Activated CD4-positive, alpha-beta T cell treated with anti-CD3 and anti-CD28 coated beads, Interleukin-2, amount 10 ng/mL, durations not matched to agents 24 days and 14 days (primary cell): ENCODE measurements at regions not wholly inside any gene's neighbourhood (a gene's known extent, or its start where the extent isn't known, plus 50 kb on each side); places are given as distances from the start of the nearest gene placed in this dataset.

Source experiments
- DNase-seq: peaks from one replicate; pipeline ENCODE4 v3.0.0; 2022
- H3K27ac Mint-ChIP-seq: one replicate; pipeline ENCODE4 v1.8.0; 2022; ENCODE audit warnings: mild to moderate bottlenecking, mixed read lengths
- H3K27me3 Mint-ChIP-seq: one replicate; pipeline ENCODE4 v1.8.0; 2022; ENCODE audit warnings: mixed read lengths
- H3K36me3 Mint-ChIP-seq: one replicate; pipeline ENCODE4 v1.8.0; 2022; ENCODE audit warnings: low read depth, mild to moderate bottlenecking, mixed read lengths
- H3K4me1 Mint-ChIP-seq: one replicate; pipeline ENCODE4 v1.8.0; 2021; ENCODE audit warnings: mixed read lengths
- H3K4me3 Mint-ChIP-seq: one replicate; pipeline ENCODE4 v1.8.0; 2022; ENCODE audit warnings: mild to moderate bottlenecking, moderate library complexity, mixed read lengths
- H3K9me3 Mint-ChIP-seq: one replicate; pipeline ENCODE4 v1.8.0; 2021; ENCODE audit warnings: mixed read lengths
- intact Hi-C: fragments of 100-400 bp; cut with micrococcal nuclease; formaldehyde crosslinking; loops from one replicate; pipeline ENCODE4 v1.15.1; 2023

GRCh38 chr2:118321432-118322105 is 233.3 kb downstream of the INSIG2 start:
- Mint-ChIP-seq H3K9me3 (no peaks in the 10 kb centered on the region), H3K27ac (no peak overlapping the region), H3K4me1 (peaks cover 3% of the 10 kb centered on the region), H3K36me3 (no peaks in the 10 kb centered on the region), H3K4me3 (no peak overlapping the region), H3K27me3 (peaks cover 21% of the 10 kb centered on the region)
- DNase-seq = peak; percentile 31
- intact Hi-C loops = no loop called here

- no peak overlapping the region for H3K27ac Mint-ChIP-seq
- H3K4me3 Mint-ChIP-seq = no peak overlapping the region
- peaks cover 3% of the 10 kb centered on the region for H3K4me1 Mint-ChIP-seq
- H3K27me3 Mint-ChIP-seq = peaks cover 23% of the 10 kb centered on the region
- no peaks in the 10 kb centered on the region for H3K9me3 Mint-ChIP-seq
- H3K36me3 Mint-ChIP-seq = no peaks in the 10 kb centered on the region
- peak; percentile 17 for DNase-seq
- intact Hi-C loops = no loop called here
Observed at GRCh38 chr2:118320658-118321057, 232.4 kb downstream of the INSIG2 start.

- DNase-seq = no peak
- intact Hi-C loops = no loop called here
- no peak overlapping the region for H3K4me3 Mint-ChIP-seq
- H3K27me3 Mint-ChIP-seq = peaks cover 25% of the 10 kb centered on the region
- H3K27ac Mint-ChIP-seq = no peak overlapping the region
- no peaks in the 10 kb centered on the region for H3K36me3 Mint-ChIP-seq
- H3K9me3 Mint-ChIP-seq = no peaks in the 10 kb centered on the region
- H3K4me1 Mint-ChIP-seq = peaks cover 3% of the 10 kb centered on the region
Observed at GRCh38 chr2:118320196-118320595, 231.9 kb downstream of the INSIG2 start.

DNA sequence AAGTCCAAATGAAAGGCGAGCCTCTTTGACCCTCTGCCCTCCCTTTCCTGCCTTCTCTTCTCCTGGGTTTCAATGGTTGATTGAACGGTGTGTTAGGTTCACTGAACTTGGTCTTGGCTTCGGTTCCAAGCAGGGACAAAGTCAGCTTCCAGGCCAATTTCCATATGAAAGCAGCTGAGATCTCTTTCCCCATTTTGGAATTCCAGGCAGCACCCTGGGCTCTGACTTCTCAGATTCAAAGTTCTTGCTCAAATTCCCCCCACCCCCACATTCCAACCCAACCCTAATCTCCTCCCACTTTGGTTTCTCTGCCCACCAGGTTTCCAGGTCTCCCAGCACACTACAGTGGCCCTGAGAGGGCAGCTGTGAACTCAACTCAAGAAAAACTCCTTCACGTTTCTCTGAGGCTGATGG is 231.0 kb downstream of the INSIG2 start:
- Mint-ChIP-seq H3K27ac (no peak overlapping the region), H3K4me1 (peaks cover 3% of the 10 kb centered on the region), H3K36me3 (no peaks in the 10 kb centered on the region), H3K4me3 (no peak overlapping the region), H3K9me3 (peaks cover 5% of the 10 kb centered on the region), H3K27me3 (peaks cover 30% of the 10 kb centered on the region)
- no peak for DNase-seq
- intact Hi-C loops = no loop called here

- DNase-seq = no peak
- Mint-ChIP-seq H3K4me3 (no peak overlapping the region), H3K9me3 (peaks cover 5% of the 10 kb centered on the region), H3K27ac (no peak overlapping the region), H3K27me3 (peaks cover 34% of the 10 kb centered on the region), H3K4me1 (peaks cover 5% of the 10 kb centered on the region), H3K36me3 (no peaks in the 10 kb centered on the region)
- intact Hi-C loops = no loop called here
Observed at GRCh38 chr2:118315606-118316005, 227.3 kb downstream of the INSIG2 start.

GRCh38 chr2:118312969-118313756 is 224.9 kb downstream of the INSIG2 start:
- peaks cover 5% of the 10 kb centered on the region for H3K9me3 Mint-ChIP-seq
- no peak overlapping the region for H3K4me3 Mint-ChIP-seq
- no peak overlapping the region for H3K27ac Mint-ChIP-seq
- peaks cover 5% of the 10 kb centered on the region for H3K4me1 Mint-ChIP-seq
- intact Hi-C loops = loop anchor here (5.0 kb wide), 1 partner anchor 126 kb away; no protein-coding TSS in a partner anchor
- DNase-seq = peak; percentile 56
- H3K27me3 Mint-ChIP-seq = peaks cover 21% of the 10 kb centered on the region
- H3K36me3 Mint-ChIP-seq = no peaks in the 10 kb centered on the region

- DNase-seq = no peak
- H3K9me3 Mint-ChIP-seq = peaks cover 5% of the 10 kb centered on the region
- peaks cover 5% of the 10 kb centered on the region for H3K4me1 Mint-ChIP-seq
- intact Hi-C loops = loop anchor here (1.0 to 5.0 kb wide), 2 partner anchors 87 to 124 kb away; no protein-coding TSS in a partner anchor
- peak overlapping the region; percentile 93 for H3K27ac Mint-ChIP-seq
- peak overlapping the region; percentile 84 for H3K4me3 Mint-ChIP-seq
- no peaks in the 10 kb centered on the region for H3K36me3 Mint-ChIP-seq
- H3K27me3 Mint-ChIP-seq = peaks cover 19% of the 10 kb centered on the region
Observed at GRCh38 chr2:118310681-118311429, 222.6 kb downstream of the INSIG2 start.

DNA sequence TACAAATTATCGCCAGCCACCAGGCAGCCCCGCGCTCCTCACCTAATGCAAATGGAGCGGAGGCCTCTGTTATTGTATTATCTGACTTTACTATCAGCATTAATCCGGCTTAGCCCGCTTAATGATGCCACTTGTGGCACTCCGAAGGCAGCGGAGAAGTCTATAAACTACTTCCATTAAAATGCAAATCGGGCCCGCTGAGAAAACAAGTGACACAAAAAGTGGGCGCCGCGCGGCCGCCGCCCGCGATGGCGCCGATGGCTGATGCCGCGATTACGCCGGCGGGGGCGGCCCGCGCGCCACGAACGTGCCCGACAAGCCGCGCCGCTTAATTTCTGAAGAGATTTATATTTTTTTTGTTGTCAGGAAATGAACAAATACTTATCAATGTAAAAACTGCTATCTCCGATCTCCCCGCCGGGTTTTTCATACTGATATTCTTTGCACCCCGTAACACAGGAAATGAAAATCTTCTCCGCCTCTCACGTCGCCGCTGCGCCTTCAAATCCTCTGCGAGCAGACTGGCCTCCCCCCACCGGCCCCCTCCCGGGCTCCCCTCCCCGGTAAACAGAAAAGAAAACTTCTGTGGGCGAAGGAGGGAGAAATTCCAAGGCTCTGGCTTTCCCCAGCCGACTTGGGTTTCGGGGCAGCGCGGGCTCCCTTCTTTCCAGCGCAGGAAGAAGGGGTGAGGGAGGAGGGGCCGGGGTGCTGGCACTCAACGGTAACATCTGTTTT is 221.8 kb downstream of the INSIG2 start:
- Mint-ChIP-seq H3K27me3 (peaks cover 17% of the 10 kb centered on the region), H3K9me3 (peaks cover 5% of the 10 kb centered on the region), H3K4me3 (peak overlapping the region; percentile 84), H3K36me3 (no peaks in the 10 kb centered on the region), H3K27ac (peak overlapping the region; percentile 93), H3K4me1 (peaks cover 5% of the 10 kb centered on the region)
- intact Hi-C loops = loop anchor here (1.0 to 5.0 kb wide), 2 partner anchors 86 to 123 kb away; no protein-coding TSS in a partner anchor
- DNase-seq = peak; percentile 90

DNA sequence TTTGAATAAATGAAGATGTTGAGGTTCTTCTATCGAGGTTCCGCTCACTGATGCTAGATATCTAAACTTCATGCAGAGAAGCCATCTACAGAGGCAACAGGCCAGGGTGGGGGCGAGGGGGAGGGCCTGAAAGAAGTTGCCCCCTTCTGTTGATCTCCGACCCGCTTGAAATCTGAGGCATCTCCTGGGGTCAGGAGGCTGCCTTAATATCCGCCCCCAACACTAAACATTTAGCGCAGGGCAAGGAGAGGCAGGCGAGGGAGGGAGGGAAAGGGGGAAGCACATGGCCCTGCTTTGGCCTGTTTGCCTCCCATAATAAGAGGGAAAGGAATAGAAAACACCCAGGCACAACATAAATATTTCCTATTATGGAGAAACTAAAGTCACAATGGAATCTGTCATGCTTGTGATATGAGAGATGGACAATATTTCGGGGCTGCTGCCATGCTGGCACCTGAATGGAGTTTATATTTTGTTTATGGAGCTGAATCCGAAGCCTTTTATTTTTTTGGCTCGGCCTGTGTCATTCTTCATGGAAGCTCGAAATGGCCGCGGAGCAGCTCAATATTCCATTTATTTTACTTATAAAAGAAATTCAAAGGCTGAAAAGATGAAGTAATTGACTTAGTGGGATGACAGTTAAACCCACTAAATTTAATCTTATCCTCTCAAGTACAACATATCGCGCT is 221.1 kb downstream of the INSIG2 start:
- peak overlapping the region; percentile 93 for H3K27ac Mint-ChIP-seq
- peak overlapping the region; percentile 84 for H3K4me3 Mint-ChIP-seq
- H3K36me3 Mint-ChIP-seq = no peaks in the 10 kb centered on the region
- H3K9me3 Mint-ChIP-seq = peaks cover under 1% of the 10 kb centered on the region
- no peak for DNase-seq
- intact Hi-C loops = no loop called here
- H3K4me1 Mint-ChIP-seq = peaks cover 5% of the 10 kb centered on the region
- H3K27me3 Mint-ChIP-seq = peaks cover 14% of the 10 kb centered on the region

DNA sequence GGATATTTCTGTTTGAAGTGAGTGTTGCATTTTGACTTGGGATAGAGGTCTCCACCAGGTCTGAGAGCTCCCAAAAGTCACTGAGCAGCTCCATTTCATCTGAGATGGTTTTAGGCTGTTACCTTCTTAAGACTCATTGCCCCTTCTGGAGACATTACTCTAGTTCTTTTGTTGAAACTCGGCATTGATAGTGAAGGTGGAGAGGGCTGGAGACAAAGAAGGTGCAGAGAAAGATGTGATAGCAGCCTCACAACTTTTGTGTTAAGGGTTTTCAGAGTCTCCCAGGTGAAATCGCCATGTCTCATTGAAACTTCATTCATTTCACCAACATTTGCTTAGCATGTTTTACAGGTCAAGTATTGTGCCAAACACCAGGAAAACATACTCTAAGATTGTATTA is 219.6 kb downstream of the INSIG2 start:
- intact Hi-C loops = no loop called here
- Mint-ChIP-seq H3K27me3 (peaks cover 4% of the 10 kb centered on the region), H3K27ac (no peak overlapping the region), H3K9me3 (no peaks in the 10 kb centered on the region), H3K4me3 (no peak overlapping the region), H3K4me1 (peaks cover 5% of the 10 kb centered on the region), H3K36me3 (no peaks in the 10 kb centered on the region)
- DNase-seq = no peak

GRCh38 chr2:118301248-118301647 is 213.0 kb downstream of the INSIG2 start:
- H3K9me3 Mint-ChIP-seq = no peaks in the 10 kb centered on the region
- intact Hi-C loops = no loop called here
- H3K27me3 Mint-ChIP-seq = peaks cover 10% of the 10 kb centered on the region
- no peaks in the 10 kb centered on the region for H3K4me1 Mint-ChIP-seq
- H3K27ac Mint-ChIP-seq = no peak overlapping the region
- DNase-seq = no peak
- H3K36me3 Mint-ChIP-seq = no peaks in the 10 kb centered on the region
- no peak overlapping the region for H3K4me3 Mint-ChIP-seq

DNA sequence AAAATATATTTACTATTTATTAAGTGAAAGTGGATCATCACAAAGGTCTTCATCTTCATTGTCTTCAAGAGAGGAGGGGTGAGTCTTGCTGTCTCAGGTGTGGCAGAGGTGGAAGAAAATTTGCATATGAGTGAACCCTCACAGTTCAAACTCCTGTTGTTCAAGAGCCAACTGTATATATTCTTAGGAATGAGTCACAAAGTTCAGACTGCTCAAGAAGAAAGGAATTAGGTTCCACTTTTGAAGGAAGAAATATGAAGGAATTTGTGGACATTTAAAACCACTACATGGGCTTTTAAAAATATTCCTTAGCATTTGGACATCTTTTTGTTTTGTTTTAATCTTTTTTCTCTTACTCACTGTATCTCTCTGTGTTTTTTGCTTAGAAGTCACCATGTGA is 212.6 kb downstream of the INSIG2 start:
- Mint-ChIP-seq H3K27ac (no peak overlapping the region), H3K27me3 (peaks cover 10% of the 10 kb centered on the region), H3K36me3 (no peaks in the 10 kb centered on the region), H3K4me3 (no peak overlapping the region), H3K9me3 (no peaks in the 10 kb centered on the region), H3K4me1 (no peaks in the 10 kb centered on the region)
- DNase-seq = no peak
- intact Hi-C loops = no loop called here

DNA sequence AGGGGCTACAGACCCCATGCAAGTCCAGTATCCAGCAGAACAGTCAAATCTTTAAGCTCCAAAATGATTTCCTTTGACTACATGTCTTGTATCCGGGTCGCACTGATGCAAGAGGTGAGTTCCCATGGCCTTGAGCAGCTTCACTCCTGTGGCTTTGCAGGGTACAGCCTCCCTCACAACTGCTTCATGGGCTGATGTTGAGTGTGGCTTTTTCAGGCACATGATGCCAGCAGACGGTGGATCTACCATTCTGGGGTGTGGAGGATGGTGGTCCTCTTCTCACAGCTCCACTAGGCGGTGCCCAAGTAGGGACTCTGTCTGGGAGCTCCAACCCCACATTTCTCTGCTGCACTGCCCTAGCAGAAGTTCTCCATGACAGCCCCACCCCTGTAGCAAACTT is 208.4 kb downstream of the INSIG2 start:
- H3K27me3 Mint-ChIP-seq = peaks cover 10% of the 10 kb centered on the region
- H3K9me3 Mint-ChIP-seq = no peaks in the 10 kb centered on the region
- H3K27ac Mint-ChIP-seq = no peak overlapping the region
- intact Hi-C loops = no loop called here
- no peak overlapping the region for H3K4me3 Mint-ChIP-seq
- H3K4me1 Mint-ChIP-seq = no peaks in the 10 kb centered on the region
- no peaks in the 10 kb centered on the region for H3K36me3 Mint-ChIP-seq
- DNase-seq = no peak
